DOHH2 (cell line): ENCODE measurements at regions not wholly inside any gene's neighbourhood (a gene's known extent, or its start where the extent isn't known, plus 50 kb on each side); places are given as distances from the start of the nearest gene placed in this dataset.

Source experiments
- H3F3A ChIP-seq: fragments of 200-600 bp; sonication (generic), shearing (Covaris generic); 2 replicates; pipeline ENCODE4 v1.6.0; 2016; ENCODE audit warnings: antibody characterized with exemption, mild to moderate bottlenecking; ENCODE audit not compliant: control insufficient read depth, insufficient read depth
- H3K27ac ChIP-seq: fragments of 200-600 bp; sonication (generic); 2 replicates; pipeline ENCODE4 v1.5.1; 2014; ENCODE audit warnings: low read depth, mild to moderate bottlenecking, low read length, moderate library complexity
- H3K27me3 ChIP-seq: fragments of 200-600 bp; sonication (generic); 2 replicates; pipeline ENCODE4 v1.6.1; 2014; ENCODE audit warnings: mild to moderate bottlenecking, low read length, mixed read lengths; ENCODE audit not compliant: control insufficient read depth
- H3K36me3 ChIP-seq: fragments of 200-600 bp; sonication (generic); 2 replicates; pipeline ENCODE4 v1.6.1; 2014; ENCODE audit warnings: mild to moderate bottlenecking, low read length, moderate library complexity, mixed read lengths; ENCODE audit not compliant: control insufficient read depth
- H3K4me1 ChIP-seq: fragments of 200-600 bp; sonication (generic); 2 replicates; pipeline ENCODE4 v1.6.1; 2014; ENCODE audit warnings: mild to moderate bottlenecking, low read length, mixed read lengths; ENCODE audit not compliant: control insufficient read depth
- H3K4me2 ChIP-seq: fragments of 200-600 bp; sonication (generic); 2 replicates; pipeline ENCODE4 v1.6.0; 2014; ENCODE audit warnings: mild to moderate bottlenecking, low read length, moderate library complexity
- H3K4me3 ChIP-seq: fragments of 200-600 bp; sonication (generic); 2 replicates; pipeline ENCODE4 v1.5.1; 2014; ENCODE audit warnings: mild to moderate bottlenecking, low read length, mixed read lengths
- H3K79me2 ChIP-seq: fragments of 200-600 bp; sonication (generic); 2 replicates; pipeline ENCODE4 v1.6.1; 2014; ENCODE audit warnings: mild to moderate bottlenecking, low read length, mixed read lengths; ENCODE audit not compliant: control insufficient read depth
- H3K9me2 ChIP-seq: fragments of 200-600 bp; sonication (generic); replicated peaks from 2 replicates; pipeline ENCODE4 v1.6.1; 2014; ENCODE audit warnings: mild to moderate bottlenecking, low read length, mixed read lengths; ENCODE audit not compliant: control insufficient read depth
- H3K9me3 ChIP-seq: fragments of 200-600 bp; sonication (generic); 2 replicates; pipeline ENCODE4 v1.6.1; 2014; ENCODE audit warnings: antibody characterized with exemption, low read length, mixed read lengths; ENCODE audit not compliant: control insufficient read depth, insufficient read depth
- H4K20me1 ChIP-seq: fragments of 200-600 bp; sonication (generic); 2 replicates; pipeline ENCODE4 v1.6.0; 2014; ENCODE audit warnings: low read depth, mild to moderate bottlenecking, antibody characterized with exemption, low read length, moderate library complexity; ENCODE audit not compliant: control insufficient read depth, insufficient read depth
- EZH2phosphoT487 ChIP-seq: fragments of 200-600 bp; sonication (generic); IDR thresholded peaks from 2 replicates; pipeline ENCODE4 v1.6.1; 2017; ENCODE audit warnings: borderline replicate concordance, mild to moderate bottlenecking, antibody characterized with exemption, low read length, moderate library complexity, mixed read lengths
- TF ChIP-seq, protein P1 (sequence below): fragments of 200-600 bp; sonication (generic); IDR thresholded peaks from one replicate; pipeline ENCODE4 v1.5.1; 2014; ENCODE audit warnings: antibody characterized with exemption, mild to moderate bottlenecking, low read depth, low read length; ENCODE audit not compliant: poor library complexity, severe bottlenecking

DNA sequence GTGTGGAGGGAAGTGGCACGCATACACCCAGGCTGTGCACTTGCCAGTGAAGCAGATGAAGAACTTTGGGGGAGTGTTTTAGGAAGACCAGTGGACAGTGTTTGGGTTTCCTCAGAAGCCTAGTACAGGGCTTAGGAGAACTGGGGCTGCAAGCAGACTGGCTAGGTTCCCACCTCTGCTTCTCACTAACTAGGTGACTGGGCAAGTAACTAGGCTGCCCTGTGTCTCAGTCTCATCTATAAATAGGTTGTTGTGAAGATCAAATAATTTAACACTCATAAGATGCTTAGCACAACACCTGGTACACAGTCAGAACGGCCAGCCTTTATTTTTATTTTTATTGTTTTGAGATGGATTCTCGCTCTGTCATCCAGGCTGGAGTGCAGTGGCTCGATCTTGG lies 312.1 kb downstream of the CDH26 start:
- Histone ChIP-seq H3K4me3 (no peak overlapping the region), H3K36me3 (no peaks in the 10 kb centered on the region), H4K20me1 (no peaks in the 10 kb centered on the region), H3K9me3 (no peaks in the 10 kb centered on the region), H3K27ac (no peak overlapping the region), H3F3A (no peaks in the 10 kb centered on the region), H3K4me2 (no peak overlapping the region), H3K79me2 (no peaks in the 10 kb centered on the region), H3K9me2 (no peaks in the 10 kb centered on the region), H3K4me1 (no peaks in the 10 kb centered on the region), H3K27me3 (no peaks in the 10 kb centered on the region)
- TF ChIP-seq, protein P1, sequence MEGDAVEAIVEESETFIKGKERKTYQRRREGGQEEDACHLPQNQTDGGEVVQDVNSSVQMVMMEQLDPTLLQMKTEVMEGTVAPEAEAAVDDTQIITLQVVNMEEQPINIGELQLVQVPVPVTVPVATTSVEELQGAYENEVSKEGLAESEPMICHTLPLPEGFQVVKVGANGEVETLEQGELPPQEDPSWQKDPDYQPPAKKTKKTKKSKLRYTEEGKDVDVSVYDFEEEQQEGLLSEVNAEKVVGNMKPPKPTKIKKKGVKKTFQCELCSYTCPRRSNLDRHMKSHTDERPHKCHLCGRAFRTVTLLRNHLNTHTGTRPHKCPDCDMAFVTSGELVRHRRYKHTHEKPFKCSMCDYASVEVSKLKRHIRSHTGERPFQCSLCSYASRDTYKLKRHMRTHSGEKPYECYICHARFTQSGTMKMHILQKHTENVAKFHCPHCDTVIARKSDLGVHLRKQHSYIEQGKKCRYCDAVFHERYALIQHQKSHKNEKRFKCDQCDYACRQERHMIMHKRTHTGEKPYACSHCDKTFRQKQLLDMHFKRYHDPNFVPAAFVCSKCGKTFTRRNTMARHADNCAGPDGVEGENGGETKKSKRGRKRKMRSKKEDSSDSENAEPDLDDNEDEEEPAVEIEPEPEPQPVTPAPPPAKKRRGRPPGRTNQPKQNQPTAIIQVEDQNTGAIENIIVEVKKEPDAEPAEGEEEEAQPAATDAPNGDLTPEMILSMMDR = no peak
- TF ChIP-seq EZH2phosphoT487 = no peak

DNA sequence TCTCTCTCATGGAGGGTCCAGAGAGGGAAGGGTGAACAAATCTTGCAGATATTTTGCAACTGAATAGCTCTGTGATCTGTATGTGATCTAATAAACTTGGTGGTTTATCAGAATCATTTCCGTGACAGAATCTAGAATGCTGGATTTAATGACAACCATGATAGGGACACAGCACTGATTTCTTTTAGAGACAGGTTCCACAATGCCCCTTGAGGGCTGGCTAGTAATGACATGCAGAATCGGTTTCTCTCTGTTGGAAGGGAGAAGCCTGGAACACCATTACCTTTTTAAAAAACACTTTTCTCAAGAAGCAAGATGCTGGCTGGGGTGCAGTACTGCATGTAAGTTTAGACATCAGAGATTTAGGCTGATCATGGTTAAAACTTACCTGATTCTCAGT lies 313.4 kb downstream of the CDH26 start:
- Histone ChIP-seq H3K27me3 (no peaks in the 10 kb centered on the region), H3K9me2 (no peaks in the 10 kb centered on the region), H4K20me1 (no peaks in the 10 kb centered on the region), H3K4me3 (no peak overlapping the region), H3K9me3 (no peaks in the 10 kb centered on the region), H3K4me1 (no peaks in the 10 kb centered on the region), H3K4me2 (no peak overlapping the region), H3K27ac (no peak overlapping the region), H3K36me3 (no peaks in the 10 kb centered on the region), H3K79me2 (no peaks in the 10 kb centered on the region), H3F3A (no peaks in the 10 kb centered on the region)
- TF ChIP-seq, protein P1 = no peak
- TF ChIP-seq EZH2phosphoT487 = no peak

DNA sequence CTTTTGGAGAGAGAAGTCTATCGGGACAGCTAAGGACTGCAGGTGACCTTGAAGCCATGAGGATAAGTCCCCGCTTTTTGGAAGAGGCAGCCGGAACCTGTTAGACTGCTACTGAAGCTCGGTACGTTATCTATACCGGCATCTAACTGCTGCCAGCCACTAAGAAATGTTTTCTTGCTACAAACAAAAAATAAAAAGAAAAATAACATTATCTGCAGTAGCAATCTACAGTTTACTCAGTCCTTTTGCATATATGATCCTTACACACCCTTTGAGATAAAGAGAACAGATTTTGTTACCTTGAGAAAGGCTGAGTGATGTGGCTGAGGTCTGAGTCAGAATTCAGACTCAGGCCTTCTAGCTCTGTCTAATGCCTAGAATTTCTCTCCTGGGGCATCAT lies 314.6 kb downstream of the CDH26 start:
- no peaks in the 10 kb centered on the region for H3K9me2 ChIP-seq
- H3K27ac ChIP-seq = no peak overlapping the region
- no peak overlapping the region for H3K4me3 ChIP-seq
- TF ChIP-seq EZH2phosphoT487 = no peak
- TF ChIP-seq, protein P1 = no peak
- H3K27me3 ChIP-seq = no peaks in the 10 kb centered on the region
- no peaks in the 10 kb centered on the region for H3K4me1 ChIP-seq
- no peaks in the 10 kb centered on the region for H3K79me2 ChIP-seq
- no peaks in the 10 kb centered on the region for H3K36me3 ChIP-seq
- H3F3A ChIP-seq = no peaks in the 10 kb centered on the region
- no peaks in the 10 kb centered on the region for H3K9me3 ChIP-seq
- H3K4me2 ChIP-seq = no peak overlapping the region
- H4K20me1 ChIP-seq = no peaks in the 10 kb centered on the region

DNA sequence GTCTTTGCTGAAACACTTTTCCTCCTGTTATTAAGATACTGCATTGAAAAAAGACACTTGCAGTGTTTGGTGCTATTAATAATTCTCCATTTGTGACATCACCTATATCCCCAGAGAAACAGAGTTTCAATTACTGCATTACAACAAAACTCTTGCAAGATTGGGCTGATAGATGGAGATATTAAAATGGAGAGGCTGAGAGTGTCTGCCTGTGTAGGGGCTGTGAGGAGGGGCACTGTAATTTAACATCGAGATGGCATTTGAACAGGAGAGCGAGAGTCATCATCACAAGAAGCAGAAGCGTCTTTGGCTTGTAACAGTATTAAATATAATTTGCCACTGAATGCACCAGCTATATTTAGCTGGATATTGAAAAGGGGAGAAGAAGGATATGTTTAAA lies 316.5 kb downstream of the CDH26 start:
- H3K27me3 ChIP-seq = no peaks in the 10 kb centered on the region

More for the DNA sequence above, 316.5 kb downstream of the CDH26 start:
- Histone ChIP-seq H3K4me2 (no peak overlapping the region), H3K4me1 (no peaks in the 10 kb centered on the region), H3K27ac (no peak overlapping the region), H3K36me3 (no peaks in the 10 kb centered on the region), H3K79me2 (no peaks in the 10 kb centered on the region), H3K9me2 (no peaks in the 10 kb centered on the region), H3K9me3 (no peaks in the 10 kb centered on the region), H3F3A (no peaks in the 10 kb centered on the region), H4K20me1 (no peaks in the 10 kb centered on the region), H3K4me3 (no peak overlapping the region)
- TF ChIP-seq, protein P1 = no peak
